Suprapubic skin (tissue), 3 donors: ENCODE measurements at regions not wholly inside any gene's neighbourhood (a gene's known extent, or its start where the extent isn't known, plus 50 kb on each side); places are given as distances from the start of the nearest gene placed in this dataset.

ENCODE experiments used
- CTCF ChIP-seq, 2 donors: fragments of 200-600 bp in 1 of 2; fragments of 450-650 bp in 1 of 2; sonication (generic) in 1 of 2; IDR thresholded peaks; one replicate each; pipeline ENCODE4 v1.5.1; 2016 to 2019; ENCODE audit warnings: antibody characterized with exemption in 2 of 2, mild to moderate bottlenecking in 1 of 2, moderate library complexity in 1 of 2
- EP300 ChIP-seq: sonication (generic); formaldehyde crosslinking; IDR thresholded peaks from one replicate; pipeline ENCODE4 v1.6.1; 2017; ENCODE audit warnings: antibody characterized with exemption

DNA sequence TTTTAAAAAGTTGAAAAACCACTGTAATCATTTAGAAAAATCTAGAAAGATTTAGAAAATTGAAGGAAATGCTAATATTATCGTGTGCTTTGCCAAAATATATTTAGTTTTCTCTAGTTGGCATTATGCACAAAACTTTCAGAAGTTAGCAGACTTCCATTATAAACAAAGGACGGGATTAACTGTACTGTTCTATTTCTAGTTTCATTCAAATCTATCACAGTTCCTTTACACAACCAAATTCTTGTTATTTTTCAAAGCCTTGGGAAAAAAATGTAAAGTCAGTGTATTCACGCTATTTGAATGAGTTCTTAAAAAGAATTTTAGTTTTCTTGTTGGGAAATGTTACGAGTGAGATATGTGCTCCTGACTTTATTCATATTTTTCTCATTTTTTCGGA is 277.8 kb downstream of the LMO7 start:
- TF ChIP-seq CTCF (IDR thresholded peaks at IDR 0.05) (no peak), EP300 (no peak)
